ENCODE measurements at regions not wholly inside any gene's neighbourhood (a gene's known extent, or its start where the extent isn't known, plus 50 kb on each side); places are given as distances from the start of the nearest gene placed in this dataset.

GRCh38 chr9:31623511-31623910 lies 760.9 kb upstream of the ACO1 start:
- Mint-ChIP-seq H3K4me3 (no peak overlapping the region), H3K4me1 (ENCODE audit: low read depth) (peaks cover 2% of the 10 kb centered on the region), H3K9me3 (no peaks in the 10 kb centered on the region), H3K36me3 (ENCODE audit: insufficient read depth) (no peaks in the 10 kb centered on the region), H3K27me3 (ENCODE audit: low read depth) (no peaks in the 10 kb centered on the region)
- ATAC-seq (no peak), DNase-seq (no peak)

GRCh38 chr9:31629292-31629691 lies 755.2 kb upstream of the ACO1 start:
- H3K4me1 Mint-ChIP-seq (ENCODE audit: low read depth), result peaks cover 5% of the 10 kb centered on the region
- H3K36me3 Mint-ChIP-seq (ENCODE audit: insufficient read depth), result no peaks in the 10 kb centered on the region
- H3K4me3 Mint-ChIP-seq, result no peak overlapping the region
- no peaks in the 10 kb centered on the region for H3K9me3 Mint-ChIP-seq
- DNase-seq, result no peak
- no peaks in the 10 kb centered on the region for H3K27me3 Mint-ChIP-seq (ENCODE audit: low read depth)
- no peak for ATAC-seq

GRCh38 chr9:31637265-31637664 lies 747.2 kb upstream of the ACO1 start:
- Mint-ChIP-seq H3K4me1 (ENCODE audit: low read depth) (peaks cover 5% of the 10 kb centered on the region), H3K9me3 (no peaks in the 10 kb centered on the region), H3K27me3 (ENCODE audit: low read depth) (no peaks in the 10 kb centered on the region), H3K4me3 (no peak overlapping the region), H3K36me3 (ENCODE audit: insufficient read depth) (no peaks in the 10 kb centered on the region)
- no peak for DNase-seq
- ATAC-seq, result no peak

GRCh38 chr9:31637861-31638260 lies 746.6 kb upstream of the ACO1 start:
- Mint-ChIP-seq H3K27me3 (ENCODE audit: low read depth) (no peaks in the 10 kb centered on the region), H3K4me1 (ENCODE audit: low read depth) (peaks cover 5% of the 10 kb centered on the region), H3K4me3 (no peak overlapping the region), H3K36me3 (ENCODE audit: insufficient read depth) (no peaks in the 10 kb centered on the region), H3K9me3 (no peaks in the 10 kb centered on the region)
- DNase-seq (no peak), ATAC-seq (no peak)

GRCh38 chr9:31639451-31639850 lies 745.0 kb upstream of the ACO1 start:
- Mint-ChIP-seq H3K9me3 (no peaks in the 10 kb centered on the region), H3K4me3 (no peak overlapping the region), H3K27me3 (ENCODE audit: low read depth) (no peaks in the 10 kb centered on the region), H3K4me1 (ENCODE audit: low read depth) (peaks cover 5% of the 10 kb centered on the region), H3K36me3 (ENCODE audit: insufficient read depth) (no peaks in the 10 kb centered on the region)
- no peak for ATAC-seq
- no peak for DNase-seq

DNA sequence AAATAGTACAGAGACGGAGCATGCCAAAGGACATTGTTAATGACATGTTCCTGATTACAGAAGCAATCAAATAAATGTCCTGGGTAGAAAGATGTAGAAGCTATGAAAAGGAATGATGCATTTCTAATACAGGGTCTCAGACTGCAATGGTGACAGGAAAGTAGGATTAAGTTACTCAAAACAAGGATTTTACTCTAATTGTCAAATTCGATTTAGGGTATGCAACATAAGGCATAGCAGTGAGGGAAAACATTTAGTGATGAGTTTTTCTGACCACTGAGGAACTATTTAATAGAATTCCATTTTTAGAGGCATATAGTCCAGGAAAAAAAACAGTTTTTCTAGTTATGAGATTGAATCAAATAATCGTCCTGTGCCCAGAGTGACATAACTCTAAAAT lies 715.1 kb upstream of the ACO1 start:
- no peak overlapping the region for H3K4me3 Mint-ChIP-seq
- H3K9me3 Mint-ChIP-seq, result peaks cover 8% of the 10 kb centered on the region
- DNase-seq, result no peak
- H3K27me3 Mint-ChIP-seq (ENCODE audit: low read depth), result no peaks in the 10 kb centered on the region
- H3K4me1 Mint-ChIP-seq (ENCODE audit: low read depth), result peaks cover 9% of the 10 kb centered on the region
- ATAC-seq, result no peak
- no peaks in the 10 kb centered on the region for H3K36me3 Mint-ChIP-seq (ENCODE audit: insufficient read depth)

GRCh38 chr9:31671011-31671410 lies 713.4 kb upstream of the ACO1 start:
- H3K36me3 Mint-ChIP-seq (ENCODE audit: insufficient read depth), result no peaks in the 10 kb centered on the region
- H3K9me3 Mint-ChIP-seq, result peaks cover 8% of the 10 kb centered on the region
- DNase-seq, result no peak
- ATAC-seq, result peak in 1 of 2 donors; percentile 52
- peaks cover 9% of the 10 kb centered on the region for H3K4me1 Mint-ChIP-seq (ENCODE audit: low read depth)
- H3K27me3 Mint-ChIP-seq (ENCODE audit: low read depth), result no peaks in the 10 kb centered on the region
- no peak overlapping the region for H3K4me3 Mint-ChIP-seq

- Mint-ChIP-seq H3K4me1 (ENCODE audit: low read depth) (peaks cover 21% of the 10 kb centered on the region), H3K4me3 (no peak overlapping the region), H3K27me3 (ENCODE audit: low read depth) (no peaks in the 10 kb centered on the region), H3K9me3 (peaks cover 8% of the 10 kb centered on the region), H3K36me3 (ENCODE audit: insufficient read depth) (no peaks in the 10 kb centered on the region)
- DNase-seq, result no peak
- no peak for ATAC-seq
Observed at GRCh38 chr9:31674264-31674663, 710.2 kb upstream of the ACO1 start.

DNA sequence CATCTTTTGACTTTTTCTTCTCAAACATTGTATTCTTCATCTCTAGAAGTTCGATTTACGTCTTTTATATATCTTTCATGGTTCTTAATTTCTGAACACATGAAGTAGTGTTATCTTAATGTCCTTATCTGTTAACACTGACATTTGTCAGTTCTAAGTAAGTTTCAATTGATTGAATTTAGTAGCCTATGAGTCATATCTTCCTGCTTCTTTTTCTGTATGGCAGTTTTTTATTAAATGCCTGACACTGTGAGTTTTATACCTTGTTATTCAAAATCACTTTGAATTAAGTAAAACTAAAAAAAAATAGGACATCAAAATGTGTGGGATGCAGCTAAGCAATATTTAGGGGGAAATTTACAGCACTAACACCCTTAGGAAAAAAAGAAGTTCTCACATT lies 707.0 kb upstream of the ACO1 start:
- DNase-seq, result no peak
- H3K4me1 Mint-ChIP-seq (ENCODE audit: low read depth), result peaks cover 13% of the 10 kb centered on the region
- H3K27me3 Mint-ChIP-seq (ENCODE audit: low read depth), result no peaks in the 10 kb centered on the region
- no peak overlapping the region for H3K4me3 Mint-ChIP-seq
- ATAC-seq, result no peak
- no peaks in the 10 kb centered on the region for H3K36me3 Mint-ChIP-seq (ENCODE audit: insufficient read depth)
- no peaks in the 10 kb centered on the region for H3K9me3 Mint-ChIP-seq

DNA sequence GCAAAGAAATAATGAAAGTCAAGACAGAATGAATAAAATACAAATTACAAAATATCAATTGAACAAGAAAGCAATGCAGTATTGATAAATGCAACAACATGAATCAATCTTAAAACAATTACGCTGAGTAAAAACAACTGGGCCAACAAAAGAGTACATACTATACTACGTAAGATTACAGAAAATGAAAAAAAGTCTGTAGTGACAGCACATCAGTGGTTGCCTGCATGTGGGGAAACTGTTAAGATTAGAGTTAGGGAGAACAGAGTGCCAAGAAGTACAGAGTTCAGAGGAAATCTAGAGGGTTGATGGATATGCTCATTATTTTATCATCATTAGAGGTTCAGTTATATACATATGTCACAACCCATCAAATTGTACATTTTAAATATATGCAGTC lies 706.6 kb upstream of the ACO1 start:
- Mint-ChIP-seq H3K27me3 (ENCODE audit: low read depth) (no peaks in the 10 kb centered on the region), H3K4me1 (ENCODE audit: low read depth) (peaks cover 13% of the 10 kb centered on the region), H3K9me3 (no peaks in the 10 kb centered on the region), H3K36me3 (ENCODE audit: insufficient read depth) (no peaks in the 10 kb centered on the region), H3K4me3 (no peak overlapping the region)
- ATAC-seq (no peak), DNase-seq (no peak)

DNA sequence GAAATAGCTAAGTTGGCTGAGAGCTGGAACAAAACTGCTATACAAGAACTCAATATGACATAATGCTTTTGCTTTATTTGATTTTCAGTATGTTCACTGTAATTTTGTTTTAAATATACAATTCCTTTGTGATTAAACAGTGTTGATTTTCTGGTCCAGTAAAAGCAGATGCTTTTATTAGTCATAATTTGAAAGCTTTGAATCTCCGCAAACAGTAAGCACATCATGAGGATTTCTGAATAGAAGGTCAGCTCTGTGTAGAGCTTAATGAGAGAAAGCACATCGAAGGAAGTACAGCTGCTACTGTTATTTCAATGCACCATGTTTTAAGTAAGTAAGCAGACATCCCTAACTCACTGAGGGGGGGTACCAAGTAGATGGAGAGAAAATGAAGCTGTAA lies 701.3 kb upstream of the ACO1 start:
- ATAC-seq (no peak), DNase-seq (no peak)
- H3K4me1 Mint-ChIP-seq (ENCODE audit: low read depth), result peaks cover 1% of the 10 kb centered on the region
- H3K27me3 Mint-ChIP-seq (ENCODE audit: low read depth), result no peaks in the 10 kb centered on the region
- H3K36me3 Mint-ChIP-seq (ENCODE audit: insufficient read depth), result no peaks in the 10 kb centered on the region
- no peaks in the 10 kb centered on the region for H3K9me3 Mint-ChIP-seq
- no peak overlapping the region for H3K4me3 Mint-ChIP-seq

DNA sequence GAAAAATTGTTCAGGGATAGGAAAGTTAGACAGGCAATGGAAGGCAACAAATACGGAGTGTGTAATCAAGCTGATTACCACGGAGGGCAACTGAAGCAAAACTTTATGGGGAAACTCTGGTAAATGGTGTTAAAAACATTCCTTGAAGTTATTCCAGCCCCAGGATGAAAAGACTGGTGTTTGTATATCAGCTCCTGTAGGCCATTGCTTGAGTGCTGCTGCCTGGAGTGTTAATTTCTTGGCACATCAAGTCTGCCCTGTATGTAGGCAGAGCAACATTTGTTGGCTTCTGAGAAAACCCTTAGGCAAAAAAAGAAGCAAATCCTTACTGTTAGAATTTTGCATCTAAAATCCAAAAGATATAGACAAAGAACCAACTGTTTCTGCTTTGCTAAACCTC lies 686.5 kb upstream of the ACO1 start:
- DNase-seq (no peak), ATAC-seq (no peak)
- Mint-ChIP-seq H3K4me1 (ENCODE audit: low read depth) (peaks cover 19% of the 10 kb centered on the region), H3K36me3 (ENCODE audit: insufficient read depth) (no peaks in the 10 kb centered on the region), H3K9me3 (peaks cover 4% of the 10 kb centered on the region), H3K4me3 (no peak overlapping the region), H3K27me3 (ENCODE audit: low read depth) (no peaks in the 10 kb centered on the region)

DNA sequence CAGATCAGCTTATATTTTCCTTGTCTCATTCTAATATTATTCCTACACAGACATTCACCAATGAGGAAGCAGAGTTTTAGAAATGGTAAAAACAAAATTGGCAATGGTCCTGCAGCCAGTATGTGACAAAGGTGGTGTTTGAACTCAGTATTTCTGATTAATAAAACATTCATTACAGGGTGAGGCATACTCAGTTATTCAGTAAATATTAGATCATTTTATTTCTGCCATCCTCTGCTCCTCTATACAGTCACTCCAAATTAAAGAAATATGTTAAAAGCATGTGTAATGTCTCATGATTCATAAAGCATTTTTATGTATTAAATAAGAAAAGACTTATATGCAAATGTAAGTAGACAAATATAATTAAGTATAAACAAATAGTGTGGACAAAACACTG lies 684.6 kb upstream of the ACO1 start:
- no peaks in the 10 kb centered on the region for H3K36me3 Mint-ChIP-seq (ENCODE audit: insufficient read depth)
- no peaks in the 10 kb centered on the region for H3K27me3 Mint-ChIP-seq (ENCODE audit: low read depth)
- peaks cover 4% of the 10 kb centered on the region for H3K9me3 Mint-ChIP-seq
- H3K4me1 Mint-ChIP-seq (ENCODE audit: low read depth), result peaks cover 19% of the 10 kb centered on the region
- ATAC-seq (peak; percentile 25 to 64), DNase-seq (no peak)
- H3K4me3 Mint-ChIP-seq, result no peak overlapping the region

- Mint-ChIP-seq H3K36me3 (ENCODE audit: insufficient read depth) (no peaks in the 10 kb centered on the region), H3K4me3 (no peak overlapping the region), H3K27me3 (ENCODE audit: low read depth) (no peaks in the 10 kb centered on the region), H3K4me1 (ENCODE audit: low read depth) (peaks cover 19% of the 10 kb centered on the region), H3K9me3 (peaks cover 4% of the 10 kb centered on the region)
- DNase-seq (no peak), ATAC-seq (peak; percentile 71 to 78)
Observed at GRCh38 chr9:31700252-31701045, 684.0 kb upstream of the ACO1 start.

DNA sequence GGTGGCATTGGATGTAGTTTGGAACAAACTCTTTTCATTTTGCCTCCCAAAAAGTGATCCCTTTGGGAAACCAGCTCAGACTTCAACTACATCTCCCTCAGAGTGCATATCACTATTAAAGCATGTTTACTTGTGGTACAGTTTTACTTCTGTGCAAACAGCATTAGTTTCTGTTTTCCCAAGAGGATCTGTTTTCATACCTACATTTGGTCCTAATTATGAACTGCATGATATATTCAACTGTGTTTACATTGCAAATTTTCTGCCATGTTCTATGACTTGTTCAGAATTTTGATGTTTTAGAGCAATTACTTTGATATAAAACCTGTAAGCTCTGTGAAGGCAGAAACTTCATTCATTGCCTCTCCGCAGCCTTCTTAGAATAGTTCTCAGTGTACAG lies 681.5 kb upstream of the ACO1 start:
- Mint-ChIP-seq H3K27me3 (ENCODE audit: low read depth) (no peaks in the 10 kb centered on the region), H3K9me3 (no peaks in the 10 kb centered on the region), H3K4me3 (no peak overlapping the region), H3K36me3 (ENCODE audit: insufficient read depth) (no peaks in the 10 kb centered on the region), H3K4me1 (ENCODE audit: low read depth) (peaks cover 13% of the 10 kb centered on the region)
- ATAC-seq (no peak), DNase-seq (no peak)

Data from activated T-cell treated with anti-CD3 and anti-CD28 coated beads, Interleukin-2, amount 50 U/mL, for 4 hours (primary cell).